CD14-positive monocyte (primary cell): ENCODE measurements at regions not wholly inside any gene's neighbourhood (a gene's known extent, or its start where the extent isn't known, plus 50 kb on each side); places are given as distances from the start of the nearest gene placed in this dataset.

ENCODE experiments used
- DNase-seq, 3 donors: peaks; one replicate each; pipeline ENCODE4 v3.0.0-alpha.2; 2011 to 2022
- H2AFZ ChIP-seq: 2 replicates; pipeline ENCODE4 v1.6.0; 2012; ENCODE audit warnings: mild to moderate bottlenecking, low read depth, low read length, inconsistent platforms; ENCODE audit not compliant: insufficient read depth, poor library complexity, severe bottlenecking
- H3K27ac ChIP-seq, 2 donors: 1 replicate in 1 of 2; 2 replicates in 1 of 2; pipeline ENCODE4 v1.5.1; 2012 to 2013; ENCODE audit warnings: low read length in 2 of 2, control low read depth in 1 of 2, inconsistent platforms in 1 of 2, low read depth in 1 of 2, mild to moderate bottlenecking in 1 of 2
- H3K27me3 ChIP-seq, 2 donors: one replicate each; pipeline versions ENCODE4 v1.6.0 to v1.6.1; 2011 to 2013; ENCODE audit warnings: low read length in 2 of 2; ENCODE audit not compliant: control insufficient read depth in 2 of 2, insufficient read depth in 2 of 2
- H3K36me3 ChIP-seq, 2 donors: replicated peaks in 1 of 2; 1 replicate in 1 of 2; 2 replicates in 1 of 2; pipeline versions ENCODE4 v1.5.1 to v1.6.1; 2012 to 2013; ENCODE audit warnings: low read length in 2 of 2, control low read depth in 1 of 2, inconsistent platforms in 1 of 2, mild to moderate bottlenecking in 1 of 2; ENCODE audit not compliant: insufficient read depth in 2 of 2, control insufficient read depth in 1 of 2
- H3K4me1 ChIP-seq, 2 donors: 1 replicate in 1 of 2; 2 replicates in 1 of 2; pipeline versions ENCODE4 v1.5.1 to v1.6.1; 2012 to 2013; ENCODE audit warnings: low read length in 2 of 2, control low read depth in 1 of 2, inconsistent platforms in 1 of 2, mild to moderate bottlenecking in 1 of 2, moderate library complexity in 1 of 2; ENCODE audit not compliant: insufficient read depth in 2 of 2, control insufficient read depth in 1 of 2
- H3K4me2 ChIP-seq: replicated peaks from 2 replicates; pipeline ENCODE3; 2012; ENCODE audit warnings: low read length, moderate library complexity, mild to moderate bottlenecking; ENCODE audit not compliant: poor library complexity, severe bottlenecking; ENCODE audit errors: extremely low read depth
- H3K4me3 ChIP-seq, 3 experiments: fragments of 200-600 bp in 1 of 3; sonication (generic) in 1 of 3; replicated peaks in 1 of 3; 1 replicate in 2 of 3; 2 replicates in 1 of 3; pipeline ENCODE4 v1.5.1; 2011 to 2013; ENCODE audit warnings: low read length in 3 of 3, mild to moderate bottlenecking in 3 of 3, control low read depth in 2 of 3, low read depth in 2 of 3, inconsistent platforms in 1 of 3, moderate library complexity in 1 of 3
- H3K79me2 ChIP-seq: 2 replicates; pipeline ENCODE4 v1.6.0; 2012; ENCODE audit warnings: mild to moderate bottlenecking, control low read depth, inconsistent platforms, low read length, moderate library complexity; ENCODE audit not compliant: insufficient read depth
- H3K9ac ChIP-seq: 2 replicates; pipeline ENCODE4 v1.6.0; 2017; ENCODE audit warnings: low read length, mild to moderate bottlenecking; ENCODE audit not compliant: insufficient read depth, poor library complexity, severe bottlenecking
- H3K9me3 ChIP-seq, 2 donors: replicated peaks in 1 of 2; 1 replicate in 1 of 2; 2 replicates in 1 of 2; pipeline versions ENCODE4 v1.5.1 to v1.6.1; 2012 to 2013; ENCODE audit warnings: low read length in 2 of 2, control low read depth in 1 of 2; ENCODE audit not compliant: control insufficient read depth in 1 of 2, insufficient read depth in 1 of 2
- H4K20me1 ChIP-seq: 2 replicates; pipeline ENCODE4 v1.6.0; 2012; ENCODE audit warnings: mild to moderate bottlenecking, low read length, control low read depth, moderate library complexity; ENCODE audit not compliant: insufficient read depth
- H3K27ac Mint-ChIP-seq, 7 donors: one replicate each; pipeline ENCODE4 v1.8.0; 2020; ENCODE audit warnings: mild to moderate bottlenecking in 7 of 7, mixed read lengths in 7 of 7, moderate library complexity in 6 of 7, inconsistent platforms in 2 of 7
- H3K27me3 Mint-ChIP-seq, 3 donors: one replicate each; pipeline ENCODE4 v1.8.0; 2021 to 2022; ENCODE audit warnings: low read depth in 3 of 3, mild to moderate bottlenecking in 3 of 3, mixed read lengths in 3 of 3, moderate library complexity in 3 of 3, inconsistent platforms in 1 of 3
- H3K36me3 Mint-ChIP-seq, 2 donors: one replicate each; pipeline ENCODE4 v1.8.0; 2020; ENCODE audit warnings: mixed read lengths in 2 of 2, inconsistent platforms in 1 of 2, mild to moderate bottlenecking in 1 of 2
- H3K4me1 Mint-ChIP-seq: one replicate; pipeline ENCODE4 v1.8.0; 2020; ENCODE audit warnings: mild to moderate bottlenecking, mixed read lengths
- H3K4me3 Mint-ChIP-seq, 2 donors: one replicate each; pipeline ENCODE4 v1.8.0; 2020; ENCODE audit warnings: mild to moderate bottlenecking in 2 of 2, mixed read lengths in 2 of 2, moderate library complexity in 1 of 2
- H3K9me3 Mint-ChIP-seq, 7 donors: one replicate each; pipeline ENCODE4 v1.8.0; 2020 to 2022; ENCODE audit warnings: mixed read lengths in 7 of 7, mild to moderate bottlenecking in 6 of 7, moderate library complexity in 6 of 7, inconsistent platforms in 2 of 7
- CTCF ChIP-seq: fragments of 200-600 bp; IDR thresholded peaks from one replicate; pipeline ENCODE4 v1.8.0; 2022; ENCODE audit warnings: antibody characterized with exemption, mild to moderate bottlenecking
- WGBS: methylation state at CpG from one replicate; pipeline ENCODE4 v1.1.5; 2013; ENCODE audit warnings: missing lambda C conversion rate; ENCODE audit not compliant: insufficient coverage; 5-methylcytosine and 5-hydroxymethylcytosine counted together
- intact Hi-C, 2 donors: fragments of 100-400 bp; cut with micrococcal nuclease; formaldehyde crosslinking; loops; one replicate each; pipeline versions ENCODE4 v1.15.0 to v1.15.1; 2023

GRCh38 chr15:70153921-70154717 lies 56.4 kb upstream of the TLE3 start:
- no peak for DNase-seq
- no peak overlapping the region for H3K4me3 ChIP-seq
- no peak overlapping the region for H2AFZ ChIP-seq

GRCh38 chr15:70152070-70152480 lies 54.4 kb upstream of the TLE3 start:
- Histone ChIP-seq H3K4me2 (no peak overlapping the region), H3K4me3 (no peak overlapping the region), H2AFZ (no peak overlapping the region), H3K27me3 (no peaks in the 10 kb centered on the region), H3K9ac (no peak overlapping the region), H3K4me1 (peaks cover 7 to 8% of the 10 kb centered on the region in 2 donors), H3K9me3 (no peaks in the 10 kb centered on the region), H4K20me1 (no peaks in the 10 kb centered on the region), H3K36me3 (no peaks in the 10 kb centered on the region), H3K27ac (no peak overlapping the region), H3K79me2 (no peaks in the 10 kb centered on the region)
- Mint-ChIP-seq H3K27ac (peak overlapping the region in 1 of 7 donors; percentile 70), H3K27me3 (peaks cover 8 to 15% (median 12%) of the 10 kb centered on the region in 3 donors), H3K9me3 (peaks cover 0 to 4% (median 0%) of the 10 kb centered on the region in 7 donors), H3K4me1 (peaks cover 27% of the 10 kb centered on the region), H3K4me3 (peak overlapping the region in 1 of 2 donors; percentile 18), H3K36me3 (no peaks in the 10 kb centered on the region)
- intact Hi-C loops, result no loop called here
- no peak for TF ChIP-seq CTCF
- 3% methylated on average over 2 of the region's 3 CpGs for WGBS
- DNase-seq, result peak; percentile 24 to 68 (median 30)

More at GRCh38 chr15:70153921-70154717, 56.4 kb upstream of the TLE3 start:
- no peak overlapping the region for H3K4me3 Mint-ChIP-seq
- 78% methylated on average over 12 of the region's 27 CpGs for WGBS
- peak overlapping the region in 1 of 7 donors; percentile 4 for H3K27ac Mint-ChIP-seq
- no peak overlapping the region for H3K4me2 ChIP-seq
- peaks cover 1% of the 10 kb centered on the region in 2 donors for H3K4me1 ChIP-seq
- H3K27me3 Mint-ChIP-seq, result peaks cover 8 to 22% (median 13%) of the 10 kb centered on the region in 3 donors
- H3K9ac ChIP-seq, result no peak overlapping the region
- no peak for TF ChIP-seq CTCF
- H3K36me3 ChIP-seq, result no peaks in the 10 kb centered on the region
- H3K9me3 Mint-ChIP-seq, result no peaks in the 10 kb centered on the region
- peaks cover 25% of the 10 kb centered on the region for H3K4me1 Mint-ChIP-seq
- no peaks in the 10 kb centered on the region for H3K9me3 ChIP-seq
- no peak overlapping the region for H3K27ac ChIP-seq
- H3K36me3 Mint-ChIP-seq, result no peaks in the 10 kb centered on the region
- H3K79me2 ChIP-seq, result no peaks in the 10 kb centered on the region
- H4K20me1 ChIP-seq, result no peaks in the 10 kb centered on the region
- H3K27me3 ChIP-seq, result no peaks in the 10 kb centered on the region
- intact Hi-C loops, result no loop called here
